GM12892 (cell line): ENCODE measurements at regions not wholly inside any gene's neighbourhood (a gene's known extent, or its start where the extent isn't known, plus 50 kb on each side); places are given as distances from the start of the nearest gene placed in this dataset.

Source experiments
- POLR2A ChIP-seq: IDR thresholded peaks from 2 replicates; pipeline ENCODE4 v1.6.1; 2011; ENCODE audit warnings: low read depth, low read length, control low read depth
- POLR2AphosphoS5 ChIP-seq: IDR thresholded peaks from 2 replicates; pipeline ENCODE4 v1.6.1; 2011; ENCODE audit warnings: low read depth, low read length, control low read depth

GRCh38 chr9:78399153-78399552 lies 102.2 kb downstream of the PSAT1 start:
- no peak for TF ChIP-seq POLR2A
- TF ChIP-seq POLR2AphosphoS5: no peak
